ENCODE measurements at regions not wholly inside any gene's neighbourhood (a gene's known extent, or its start where the extent isn't known, plus 50 kb on each side); places are given as distances from the start of the nearest gene placed in this dataset.

GRCh38 chr1:65554829-65555228 is 134.4 kb downstream of the LEPR start:
- Histone ChIP-seq H3K9ac (ENCODE audit: low read depth in 2 of 2, low read length in 2 of 2) (no peak overlapping the region), H3K36me3 (no peaks in the 10 kb centered on the region), H3K4me3 (no peak overlapping the region), H3K27me3 (no peaks in the 10 kb centered on the region), H3K9me3 (no peaks in the 10 kb centered on the region), H3K4me1 (no peaks in the 10 kb centered on the region), H3K27ac (no peak overlapping the region)
- intact Hi-C loops (cut with DNase I) = no loop called here
- no peak for DNase-seq
- no peak for TF ChIP-seq CTCF (IDR thresholded peaks at IDR 0.05)

DNA sequence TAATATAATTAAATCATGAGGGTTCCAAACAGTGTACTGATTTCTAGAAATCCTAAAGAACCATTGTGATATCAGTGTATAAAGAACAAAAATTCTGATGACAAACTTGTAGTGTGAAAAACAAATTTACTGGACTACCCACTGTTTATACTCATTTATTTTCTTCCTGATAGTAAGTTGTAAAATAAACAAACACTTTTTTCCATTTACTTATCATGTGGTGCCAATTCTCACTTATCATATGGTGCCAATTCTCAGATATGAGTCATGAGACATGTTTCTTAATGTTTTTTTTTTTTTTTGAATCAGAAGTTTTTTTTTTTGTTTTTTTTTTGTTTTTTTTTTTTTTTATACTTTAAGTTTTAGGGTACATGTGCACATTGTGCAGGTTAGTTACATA is 137.7 kb downstream of the LEPR start:
- TF ChIP-seq CTCF (IDR thresholded peaks at IDR 0.05) = no peak
- H3K9ac ChIP-seq (ENCODE audit: low read depth in 2 of 2, low read length in 2 of 2) = no peak overlapping the region
- no peak overlapping the region for H3K4me3 ChIP-seq
- H3K36me3 ChIP-seq = no peaks in the 10 kb centered on the region
- no peak for DNase-seq
- no peak overlapping the region for H3K27ac ChIP-seq
- no peaks in the 10 kb centered on the region for H3K27me3 ChIP-seq
- no peaks in the 10 kb centered on the region for H3K4me1 ChIP-seq
- intact Hi-C loops (cut with DNase I) = no loop called here
- H3K9me3 ChIP-seq = no peaks in the 10 kb centered on the region

GRCh38 chr1:65564493-65564892 is 144.0 kb downstream of the LEPR start:
- TF ChIP-seq CTCF (IDR thresholded peaks at IDR 0.05) = no peak
- Histone ChIP-seq H3K27me3 (no peaks in the 10 kb centered on the region), H3K27ac (no peak overlapping the region), H3K4me3 (no peak overlapping the region), H3K9ac (ENCODE audit: low read depth in 2 of 2, low read length in 2 of 2) (no peak overlapping the region), H3K36me3 (no peaks in the 10 kb centered on the region), H3K9me3 (no peaks in the 10 kb centered on the region), H3K4me1 (no peaks in the 10 kb centered on the region)
- intact Hi-C loops (cut with DNase I) = no loop called here
- DNase-seq = no peak

- DNase-seq = no peak
- Histone ChIP-seq H3K4me1 (no peaks in the 10 kb centered on the region), H3K4me3 (no peak overlapping the region), H3K9me3 (no peaks in the 10 kb centered on the region), H3K9ac (ENCODE audit: low read depth in 2 of 2, low read length in 2 of 2) (no peak overlapping the region), H3K27ac (no peak overlapping the region), H3K27me3 (no peaks in the 10 kb centered on the region), H3K36me3 (no peaks in the 10 kb centered on the region)
- no peak for TF ChIP-seq CTCF (IDR thresholded peaks at IDR 0.05)
- intact Hi-C loops (cut with DNase I) = no loop called here
Measured at GRCh38 chr1:65568285-65568684, 147.8 kb downstream of the LEPR start.

GRCh38 chr1:65572701-65573421 is 152.4 kb downstream of the LEPR start:
- no peak for DNase-seq
- H3K9me3 ChIP-seq = no peaks in the 10 kb centered on the region
- H3K4me1 ChIP-seq = no peaks in the 10 kb centered on the region
- H3K27ac ChIP-seq = no peak overlapping the region
- intact Hi-C loops (cut with DNase I) = no loop called here
- no peak overlapping the region for H3K9ac ChIP-seq (ENCODE audit: low read depth in 2 of 2, low read length in 2 of 2)
- H3K4me3 ChIP-seq = no peak overlapping the region
- no peak for TF ChIP-seq CTCF (IDR thresholded peaks at IDR 0.05)
- no peaks in the 10 kb centered on the region for H3K27me3 ChIP-seq
- no peaks in the 10 kb centered on the region for H3K36me3 ChIP-seq
